ENCODE measurements at regions not wholly inside any gene's neighbourhood (a gene's known extent, or its start where the extent isn't known, plus 50 kb on each side); places are given as distances from the start of the nearest gene placed in this dataset.

- Histone ChIP-seq H3K27me3 (ENCODE audit: control insufficient read depth in 1 of 2, insufficient read depth in 2 of 2, low read length in 2 of 2) (no peaks in the 10 kb centered on the region), H3K4me2 (ENCODE audit: low read depth, low read length) (no peak overlapping the region), H3K36me3 (replicated peaks in 1 of 2; ENCODE audit: control insufficient read depth in 1 of 2, insufficient read depth in 2 of 2, low read length in 2 of 2) (no peaks in the 10 kb centered on the region), H3K27ac (ENCODE audit: extremely low read length, insufficient read depth, low read length) (no peak overlapping the region), H3K9ac (ENCODE audit: insufficient read depth, low read depth, low read length) (no peak overlapping the region), H4K20me1 (ENCODE audit: insufficient read depth, low read length) (no peaks in the 10 kb centered on the region), H3K79me2 (ENCODE audit: insufficient read depth, low read length) (no peaks in the 10 kb centered on the region), H3K4me1 (ENCODE audit: insufficient read depth, low read length) (no peaks in the 10 kb centered on the region), H2AFZ (ENCODE audit: low read length) (no peak overlapping the region), H3K9me3 (ENCODE audit: low read length) (no peaks in the 10 kb centered on the region), H3K4me3 (replicated peaks in 1 of 3; ENCODE audit: insufficient read depth in 1 of 3, low read depth in 2 of 3, low read length in 3 of 3) (no peak overlapping the region)
- ATAC-seq, result no peak
- FAIRE-seq, result no peak
- TF ChIP-seq ZNF3 (CRISPR knock-in tag; IDR thresholded peaks at IDR 0.05), result no peak
- TF ChIP-seq KLF11 (CRISPR knock-in tag; IDR thresholded peaks at IDR 0.05), result no peak
- TF ChIP-seq ZNF207 (IDR thresholded peaks at IDR 0.05; ENCODE audit: borderline replicate concordance), result no peak
- no peak for TF ChIP-seq HMG20A (CRISPR knock-in tag; IDR thresholded peaks at IDR 0.05; ENCODE audit: borderline replicate concordance)
- no peak for TF ChIP-seq TMF1 (CRISPR knock-in tag; IDR thresholded peaks at IDR 0.05; ENCODE audit: low read depth)
- no peak for TF ChIP-seq SMC3 (IDR thresholded peaks at IDR 0.05; ENCODE audit: low read length)
- no peak for TF ChIP-seq ZNF672 (CRISPR knock-in tag; IDR thresholded peaks at IDR 0.05)
- no peak for TF ChIP-seq BCL6 (CRISPR knock-in tag; IDR thresholded peaks at IDR 0.05)
- TF ChIP-seq EZH2 (conservative IDR thresholded peaks at IDR 0.05; ENCODE audit: low read depth, low read length), result no peak
- TF ChIP-seq ZNF607 (CRISPR knock-in tag; IDR thresholded peaks at IDR 0.05; ENCODE audit: borderline replicate concordance), result no peak
- TF ChIP-seq ZC3H13 (CRISPR knock-in tag; IDR thresholded peaks at IDR 0.05), result no peak
- no peak for TF ChIP-seq ZNF484 (CRISPR knock-in tag; IDR thresholded peaks at IDR 0.05; ENCODE audit: borderline replicate concordance, low read depth)
- TF ChIP-seq MXD4 (CRISPR knock-in tag; IDR thresholded peaks at IDR 0.05), result no peak
- no peak for TF ChIP-seq CEBPZ (IDR thresholded peaks at IDR 0.05; ENCODE audit: low read length)
- TF ChIP-seq NFRKB (IDR thresholded peaks at IDR 0.05), result no peak
- no peak for TF ChIP-seq ZNF30 (CRISPR knock-in tag; IDR thresholded peaks at IDR 0.05)
- no peak for TF ChIP-seq ONECUT2 (CRISPR knock-in tag; IDR thresholded peaks at IDR 0.05)
- no peak for TF ChIP-seq SIX4 (CRISPR knock-in tag; IDR thresholded peaks at IDR 0.05)
- no peak for TF ChIP-seq ZNF556 (CRISPR knock-in tag; IDR thresholded peaks at IDR 0.05; ENCODE audit: borderline replicate concordance)
- no peak for TF ChIP-seq ZNF350 (CRISPR knock-in tag; IDR thresholded peaks at IDR 0.05; ENCODE audit: borderline replicate concordance, low read depth)
- intact Hi-C loops (cut with micrococcal nuclease; ENCODE audit: unreplicated experiment) (no loop called here), in situ Hi-C loops (cut with HindIII; ENCODE audit: extremely low pct_ligation_motif_present, low pct_unique_long_range_greater_than_20kb) (no loop called here)
- ChIA-PET CTCF (ENCODE audit: low intra/inter-chr PET ratio, low total read pairs) (no interaction called here), POLR2A (no interaction called here)
- 2% methylated on average over 2 of the region's 2 CpGs for WGBS (ENCODE audit: low lambda C conversion rate)
- DNase-seq (ENCODE audit: low spot score), result no peak
- no TSS peak for BruUV-seq (replicated peaks)
These were observed 107.2 kb downstream of the SCG2 start for GRCh38 chr2:223494942-223495341.

Data from HepG2 (cell line).